CD4-positive, alpha-beta T cell treated with Interleukin-6 at 100 ng/mL for 8 hours (primary cell): ENCODE measurements at regions not wholly inside any gene's neighbourhood (a gene's known extent, or its start where the extent isn't known, plus 50 kb on each side); places are given as distances from the start of the nearest gene placed in this dataset.
"Not testable (repeated sequence)": the region's sequence is repeated elsewhere in the genome, so short reads cannot be mapped to it uniquely, and the experiment has no call there.

Source experiments
- DNase-seq: peaks from one replicate; pipeline ENCODE4 v3.0.0-alpha.2; 2020; ENCODE audit warnings: mixed read lengths, low spot score

DNA sequence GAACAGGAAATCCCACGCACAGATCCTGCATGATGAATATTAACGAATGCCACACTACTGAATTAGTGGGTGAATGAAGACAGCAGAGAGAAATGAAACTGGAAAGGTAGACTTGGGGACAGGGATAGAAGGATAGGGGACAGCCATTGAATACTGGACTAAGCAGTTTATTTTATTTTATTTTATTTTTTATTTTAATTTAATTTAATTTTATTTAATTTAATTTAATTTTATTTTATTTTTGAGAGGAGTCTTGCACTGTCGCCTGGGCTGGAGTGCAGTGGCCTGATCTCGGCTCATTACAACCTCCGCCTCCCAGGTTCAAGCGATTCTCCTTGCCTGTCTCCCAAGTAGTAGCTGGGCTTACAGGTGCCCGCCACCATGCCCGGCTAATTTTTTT is 385.2 kb downstream of the GPAT3 start:
- DNase-seq = no peak

- DNase-seq = no peak
Observed at GRCh38 chr4:83920375-83920774, 384.5 kb downstream of the GPAT3 start.

DNA sequence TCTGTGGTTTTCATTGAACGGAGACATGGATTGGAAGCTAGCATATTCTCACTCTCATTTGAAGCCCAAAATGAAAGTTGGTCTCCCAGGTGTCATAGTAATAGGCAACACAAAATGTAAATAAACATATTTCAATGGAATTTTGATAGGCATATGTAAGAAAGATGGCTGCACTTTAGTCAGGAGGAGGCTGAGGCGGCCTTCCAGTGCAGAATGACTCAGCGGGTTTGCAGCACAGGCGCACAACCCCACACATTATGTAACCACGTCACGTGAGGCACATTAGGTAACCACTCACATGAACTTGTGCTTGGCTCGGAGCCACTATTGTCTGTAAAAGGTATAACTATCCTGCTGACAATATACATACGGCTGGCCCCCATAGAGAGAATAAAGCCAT is 381.7 kb downstream of the GPAT3 start:
- no peak for DNase-seq

DNA sequence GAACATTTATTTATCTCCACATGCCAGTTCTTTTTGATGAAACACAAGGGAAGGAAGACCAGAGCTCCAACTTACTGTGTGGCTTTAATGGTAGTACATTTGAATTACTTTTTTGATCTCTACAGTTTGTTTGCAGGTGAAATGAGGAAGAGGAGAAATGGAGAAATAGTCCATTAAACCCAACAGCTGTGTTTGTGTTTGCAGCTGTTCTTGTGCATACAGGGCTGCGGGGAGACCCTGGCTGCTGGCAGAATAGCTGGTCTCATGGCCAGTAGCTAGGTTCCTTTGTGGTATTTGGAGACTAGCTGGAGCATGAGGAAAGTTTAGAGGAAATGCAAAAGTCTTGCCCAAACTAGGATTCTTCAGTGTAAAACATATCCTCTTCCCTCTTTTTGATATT is 374.8 kb downstream of the GPAT3 start:
- no peak for DNase-seq

DNA sequence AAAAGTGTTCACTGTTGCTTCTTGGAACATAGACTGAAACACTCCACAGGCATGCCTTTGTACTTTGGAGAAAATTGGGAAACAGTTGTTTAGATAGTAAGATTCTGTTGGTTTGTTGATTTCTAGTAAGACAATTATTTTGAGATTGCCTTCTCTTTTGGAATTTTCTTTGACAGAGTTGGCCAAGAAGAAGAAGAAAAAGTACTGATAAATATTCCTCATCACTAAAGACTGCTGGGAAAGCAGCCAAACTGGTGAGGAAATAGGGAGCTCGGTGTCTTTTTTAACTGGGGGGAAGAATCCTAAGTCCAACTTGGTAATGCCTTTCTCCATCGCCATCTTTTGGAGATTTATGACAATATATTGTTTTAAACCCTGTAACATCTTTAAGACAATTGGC is 370.7 kb downstream of the GPAT3 start:
- no peak for DNase-seq

DNA sequence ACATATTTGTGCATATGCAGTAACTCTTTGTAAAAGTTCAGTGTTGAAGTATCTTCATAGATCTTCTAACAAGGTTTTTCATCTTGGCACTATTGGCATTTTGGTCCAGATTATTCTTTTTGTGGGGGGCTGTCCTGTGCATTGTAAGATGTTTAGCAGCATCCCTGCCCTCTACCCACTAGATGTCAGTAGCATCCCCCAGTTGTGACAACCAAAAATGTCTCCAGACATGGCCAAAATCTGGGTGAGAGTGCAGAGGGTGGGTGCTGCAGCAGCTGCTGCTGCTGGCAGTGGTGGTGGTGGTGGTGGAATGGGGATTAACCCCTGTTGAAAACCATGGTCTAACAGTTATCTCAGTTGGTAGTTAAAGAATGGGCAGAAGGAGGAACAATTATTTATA is 370.0 kb downstream of the GPAT3 start:
- no peak for DNase-seq

- not testable (repeated sequence) for DNase-seq
Observed at GRCh38 chr4:83903740-83904139, 367.8 kb downstream of the GPAT3 start.

DNA sequence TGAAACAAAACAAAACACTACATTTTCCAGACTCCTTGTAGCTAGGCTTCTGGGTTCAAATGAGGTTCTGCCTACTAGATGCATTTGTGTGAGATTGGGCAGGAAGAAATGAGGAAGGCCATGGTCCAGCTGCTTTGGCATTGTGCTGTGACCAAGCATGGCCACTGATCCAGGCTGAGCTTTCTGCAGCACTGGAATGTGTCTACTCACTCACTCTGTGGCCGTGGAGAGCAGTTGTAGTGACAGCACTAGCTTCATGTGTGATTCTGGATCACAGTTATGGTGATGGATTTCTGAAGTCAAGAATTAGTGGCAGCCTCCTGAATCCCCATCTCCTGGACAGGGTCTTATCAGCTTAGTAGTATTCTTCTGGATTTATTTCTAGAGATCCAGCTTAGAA is 358.9 kb downstream of the GPAT3 start:
- DNase-seq = no peak

GRCh38 chr4:83890816-83891215 is 354.9 kb downstream of the GPAT3 start:
- no peak for DNase-seq

DNA sequence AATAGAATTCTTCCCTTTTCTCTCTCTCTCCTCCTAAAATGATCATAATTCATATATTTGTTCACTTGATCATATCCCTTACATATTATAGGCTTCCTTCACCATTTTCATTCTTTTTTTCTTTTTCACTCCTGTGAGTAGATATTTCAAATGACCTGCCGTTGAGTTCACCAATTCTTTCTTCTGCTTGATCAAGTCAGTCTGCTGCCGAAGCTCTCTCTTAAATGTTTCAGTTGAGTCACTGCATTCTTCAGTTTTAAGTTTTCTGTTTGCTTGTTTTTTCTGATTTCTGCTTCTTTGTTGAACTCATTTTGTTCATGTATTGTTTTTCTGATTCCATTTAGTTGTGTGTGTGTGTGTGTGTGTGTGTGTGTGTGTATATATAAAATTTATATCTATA is 354.3 kb downstream of the GPAT3 start:
- no peak for DNase-seq

- DNase-seq = no peak
Observed at GRCh38 chr4:83889802-83890201, 353.9 kb downstream of the GPAT3 start.

DNA sequence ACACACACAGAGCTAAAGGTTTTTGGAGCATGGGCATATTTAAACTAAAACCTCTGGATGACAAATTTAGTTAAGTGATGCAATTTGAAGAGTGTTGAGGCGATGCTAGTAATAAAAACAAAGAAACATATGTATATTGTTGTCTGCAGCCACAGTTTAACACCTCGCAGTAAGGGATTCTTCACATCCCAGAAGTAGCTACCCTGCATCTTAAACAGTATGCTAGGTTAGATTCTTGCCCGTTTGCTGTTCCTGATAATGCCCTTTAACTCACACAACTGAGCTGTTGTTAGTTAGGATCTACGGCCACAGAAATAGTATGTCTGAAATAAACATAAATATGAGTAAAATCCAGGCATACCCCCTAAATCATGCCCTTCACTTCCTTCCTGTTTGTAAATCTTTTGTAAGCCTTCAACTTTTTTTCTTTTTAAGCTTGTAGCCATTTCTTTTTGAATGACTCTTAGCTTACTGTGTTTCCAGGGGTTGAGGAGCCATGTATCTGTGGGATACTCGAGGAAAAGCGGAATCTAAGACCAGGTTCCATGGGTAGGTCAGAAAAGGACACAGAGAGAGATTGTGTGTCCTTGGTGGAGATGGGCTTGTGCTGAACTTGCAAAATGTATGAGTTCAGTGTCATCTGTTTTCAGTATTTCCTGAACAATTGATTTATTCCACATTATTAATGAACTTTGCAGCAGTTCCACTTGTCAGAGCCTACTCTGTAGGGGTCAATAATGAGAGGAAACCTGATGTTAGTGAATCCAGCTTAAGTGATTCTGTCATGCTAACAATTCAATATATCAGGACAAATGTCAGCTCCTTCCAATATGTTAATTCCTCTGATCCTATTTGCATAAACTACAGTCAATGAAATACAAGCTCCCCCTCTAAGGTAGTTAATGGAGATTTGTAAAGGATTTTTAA is 349.6 kb downstream of the GPAT3 start:
- DNase-seq = no peak

GRCh38 chr4:83876047-83876446 is 340.1 kb downstream of the GPAT3 start:
- DNase-seq = no peak

DNA sequence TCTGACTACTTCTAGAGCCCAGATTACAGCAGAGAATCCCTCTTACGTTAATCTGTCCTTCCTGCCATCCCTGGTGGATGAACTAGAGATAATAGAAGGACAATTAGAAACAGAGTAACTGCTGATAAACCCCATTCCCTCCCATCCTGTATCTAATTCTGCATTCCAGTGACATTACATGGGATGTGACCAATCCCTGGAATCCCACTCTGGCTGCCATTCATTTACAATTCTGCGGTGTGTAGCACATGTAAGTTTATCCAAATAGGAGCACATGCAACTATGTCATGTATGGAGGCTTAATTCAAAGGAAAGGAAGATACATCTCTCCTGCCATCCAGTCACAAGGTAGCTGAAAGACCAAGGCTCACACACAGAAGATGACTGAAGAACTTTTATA is 339.5 kb downstream of the GPAT3 start:
- DNase-seq = no peak

GRCh38 chr4:83873996-83874395 is 338.1 kb downstream of the GPAT3 start:
- DNase-seq = no peak

- no peak for DNase-seq
Observed at GRCh38 chr4:83870328-83870950, 334.5 kb downstream of the GPAT3 start.

GRCh38 chr4:83866834-83867621 is 331.1 kb downstream of the GPAT3 start:
- no peak for DNase-seq

- DNase-seq = no peak
Observed at GRCh38 chr4:83865417-83866150, 329.7 kb downstream of the GPAT3 start.

- DNase-seq = no peak
Observed at GRCh38 chr4:83864097-83864817, 328.3 kb downstream of the GPAT3 start.

DNA sequence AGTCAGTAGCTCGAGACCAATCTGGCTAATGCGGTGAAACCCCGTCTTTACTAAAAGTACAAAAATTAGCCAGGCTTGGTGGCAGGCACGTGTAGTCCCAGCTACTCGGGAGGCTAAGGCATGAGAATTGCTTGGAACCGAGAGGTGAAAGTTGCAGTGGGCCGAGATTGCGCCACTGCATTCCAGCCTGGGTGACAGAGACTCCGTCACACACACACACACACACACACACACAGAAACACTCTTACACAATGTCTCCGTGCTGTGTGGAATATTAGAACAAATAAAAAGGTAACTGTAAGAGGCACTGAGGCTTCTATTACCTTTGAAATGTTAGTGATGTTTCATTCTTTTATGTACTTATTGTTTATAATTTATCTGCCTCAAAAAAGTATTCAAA is 326.6 kb downstream of the GPAT3 start:
- no peak for DNase-seq

DNA sequence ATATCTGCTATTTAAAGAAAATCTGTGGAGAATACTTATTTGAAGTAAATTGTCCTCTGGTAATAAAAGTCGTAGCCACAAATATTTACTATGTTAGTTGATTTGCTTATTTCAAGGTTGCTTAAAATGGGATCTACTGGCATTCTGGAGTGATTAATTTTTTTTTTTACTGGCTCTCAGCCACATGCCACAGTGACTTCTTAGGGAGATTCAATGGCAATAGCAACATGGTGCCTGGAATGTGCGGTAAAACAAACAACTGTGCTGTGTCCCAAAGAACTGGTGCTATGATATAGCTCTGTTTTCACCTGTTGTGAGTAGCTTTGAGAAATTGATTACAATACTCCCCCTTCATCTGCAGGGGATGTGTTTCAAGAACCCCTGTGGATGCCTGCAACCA is 324.3 kb downstream of the GPAT3 start:
- DNase-seq = no peak
